C4-2B (cell line): ENCODE measurements at regions not wholly inside any gene's neighbourhood (a gene's known extent, or its start where the extent isn't known, plus 50 kb on each side); places are given as distances from the start of the nearest gene placed in this dataset.

ENCODE experiments used
- H3K27ac ChIP-seq: fragments of 450-650 bp; 2 replicates; pipeline ENCODE4 v1.5.1; 2017
- CTCF ChIP-seq: fragments of 450-650 bp; conservative IDR thresholded peaks from 2 replicates; pipeline ENCODE4 v1.5.1; 2017; ENCODE audit warnings: mild to moderate bottlenecking
- ZFX ChIP-seq: fragments of 450-650 bp; IDR thresholded peaks from 2 replicates; pipeline ENCODE4 v1.6.1; 2017

GRCh38 chr2:222050981-222051380 is 247.8 kb downstream of the PAX3 start:
- H3K27ac ChIP-seq: no peak overlapping the region
- TF ChIP-seq CTCF: no peak
- no peak for TF ChIP-seq ZFX

GRCh38 chr2:222049946-222050345 is 248.9 kb downstream of the PAX3 start:
- no peak overlapping the region; the same call in 1 of the 2 replicates for H3K27ac ChIP-seq
- TF ChIP-seq ZFX: no peak
- no peak for TF ChIP-seq CTCF

GRCh38 chr2:222043897-222044296 is 254.9 kb downstream of the PAX3 start:
- TF ChIP-seq CTCF: no peak
- TF ChIP-seq ZFX: no peak
- no peak overlapping the region for H3K27ac ChIP-seq

GRCh38 chr2:222042666-222043065 is 256.1 kb downstream of the PAX3 start:
- no peak overlapping the region for H3K27ac ChIP-seq

GRCh38 chr2:222040333-222040732 is 258.5 kb downstream of the PAX3 start:
- TF ChIP-seq CTCF: no peak
- no peak for TF ChIP-seq ZFX
- no peak overlapping the region for H3K27ac ChIP-seq

More at GRCh38 chr2:222042666-222043065, 256.1 kb downstream of the PAX3 start:
- TF ChIP-seq CTCF (no peak), ZFX (no peak)

- no peak overlapping the region for H3K27ac ChIP-seq
- no peak for TF ChIP-seq ZFX
- TF ChIP-seq CTCF: no peak
Observed at GRCh38 chr2:222039821-222040220, 259.0 kb downstream of the PAX3 start.

GRCh38 chr2:222038067-222038802 is 260.6 kb downstream of the PAX3 start:
- TF ChIP-seq CTCF (peak; percentile 66), ZFX (no peak)
- H3K27ac ChIP-seq: no peak overlapping the region
